Prostate gland (tissue), 2 donors: ENCODE measurements at regions not wholly inside any gene's neighbourhood (a gene's known extent, or its start where the extent isn't known, plus 50 kb on each side); places are given as distances from the start of the nearest gene placed in this dataset.

Experiments used
- DNase-seq: peaks from one replicate; pipeline ENCODE4 v3.0.0-alpha.2; 2019; ENCODE audit warnings: low spot score
- H3K27ac ChIP-seq, 2 donors: fragments of 200-600 bp; sonication (generic); 2 replicates each; pipeline ENCODE4 v1.5.1; 2017 to 2019
- H3K27me3 ChIP-seq: fragments of 200-600 bp; sonication (generic); replicated peaks from 2 replicates; pipeline ENCODE4 v1.5.1; 2019; ENCODE audit not compliant: insufficient read depth
- H3K36me3 ChIP-seq, 2 donors: fragments of 200-600 bp; sonication (generic); 1 replicate in 1 of 2; 2 replicates in 1 of 2; pipeline versions ENCODE4 v1.5.1 to v1.8.1; 2017 to 2019
- H3K4me1 ChIP-seq: fragments of 200-600 bp; sonication (generic); replicated peaks from 2 replicates; pipeline ENCODE4 v1.5.1; 2019
- H3K4me3 ChIP-seq, 2 donors: fragments of 200-600 bp; sonication (generic); 2 replicates each; pipeline ENCODE4 v1.5.1; 2017 to 2019
- H3K9me3 ChIP-seq: fragments of 200-600 bp; sonication (generic); 2 replicates; pipeline ENCODE4 v1.5.1; 2017
- CTCF ChIP-seq, 4 experiments: fragments of 200-600 bp in 2 of 4; fragments of 450-650 bp in 2 of 4; sonication (generic) in 2 of 4; IDR thresholded peaks; 1 replicate in 3 of 4; 2 replicates in 1 of 4; pipeline ENCODE4 v1.5.1; 2016 to 2019; ENCODE audit warnings: antibody characterized with exemption in 4 of 4, mild to moderate bottlenecking in 2 of 4, moderate library complexity in 2 of 4
- POLR2A ChIP-seq: fragments of 450-650 bp; IDR thresholded peaks from one replicate; pipeline ENCODE4 v1.6.1; 2016; ENCODE audit warnings: antibody characterized with exemption, mild to moderate bottlenecking
- POLR2AphosphoS5 ChIP-seq: sonication (generic); formaldehyde crosslinking; IDR thresholded peaks from one replicate; pipeline ENCODE4 v1.6.1; 2017; ENCODE audit warnings: antibody characterized with exemption
- WGBS: methylation state at CpG from one replicate; pipeline ENCODE4 v1.1.5; 2018; 5-methylcytosine and 5-hydroxymethylcytosine counted together
- intact Hi-C: fragments of 100-400 bp; cut with DNase I; formaldehyde crosslinking; loops from one replicate; pipeline ENCODE4 v1.14.2; 2022

- no peak overlapping the region for H3K27ac ChIP-seq
- 90% methylated on average over 3 of the region's 3 CpGs for WGBS
- no peak for DNase-seq
- H3K27me3 ChIP-seq, result no peaks in the 10 kb centered on the region
- TF ChIP-seq POLR2AphosphoS5, result no peak
- TF ChIP-seq POLR2A, result no peak
- TF ChIP-seq CTCF (IDR thresholded peaks at IDR 0.05), result no peak
- no peaks in the 10 kb centered on the region for H3K4me1 ChIP-seq
- no peaks in the 10 kb centered on the region for H3K36me3 ChIP-seq
- H3K4me3 ChIP-seq, result no peak overlapping the region
- intact Hi-C loops, result no loop called here
- H3K9me3 ChIP-seq, result no peaks in the 10 kb centered on the region
Measured at GRCh38 chr4:146023334-146023967, 84.8 kb upstream of the ZNF827 start.

- no peak for DNase-seq
- Histone ChIP-seq H3K4me1 (no peaks in the 10 kb centered on the region), H3K27ac (no peak overlapping the region), H3K27me3 (no peaks in the 10 kb centered on the region), H3K4me3 (no peak overlapping the region), H3K36me3 (no peaks in the 10 kb centered on the region), H3K9me3 (no peaks in the 10 kb centered on the region)
- intact Hi-C loops, result no loop called here
- no peak for TF ChIP-seq CTCF (IDR thresholded peaks at IDR 0.05)
- TF ChIP-seq POLR2A, result no peak
- TF ChIP-seq POLR2AphosphoS5, result no peak
Measured at GRCh38 chr4:146022541-146022940, 83.9 kb upstream of the ZNF827 start.

- Histone ChIP-seq H3K4me3 (no peak overlapping the region), H3K27me3 (no peaks in the 10 kb centered on the region), H3K27ac (no peak overlapping the region), H3K4me1 (no peaks in the 10 kb centered on the region), H3K9me3 (no peaks in the 10 kb centered on the region), H3K36me3 (no peaks in the 10 kb centered on the region)
- WGBS, result 31% methylated on average over 1 of the region's 1 CpG
- TF ChIP-seq POLR2A, result no peak
- no peak for TF ChIP-seq CTCF (IDR thresholded peaks at IDR 0.05)
- no peak for TF ChIP-seq POLR2AphosphoS5
- intact Hi-C loops, result no loop called here
- DNase-seq, result no peak
Measured at GRCh38 chr4:146018247-146018646, 79.6 kb upstream of the ZNF827 start.

GRCh38 chr4:146004730-146005129 lies 66.1 kb upstream of the ZNF827 start:
- intact Hi-C loops, result no loop called here
- TF ChIP-seq POLR2AphosphoS5 (no peak), POLR2A (no peak), CTCF (IDR thresholded peaks at IDR 0.05) (no peak)
- H3K27me3 ChIP-seq, result no peaks in the 10 kb centered on the region
- 53% methylated on average over 1 of the region's 1 CpG for WGBS
- DNase-seq, result no peak
- H3K36me3 ChIP-seq, result no peaks in the 10 kb centered on the region
- H3K4me3 ChIP-seq, result no peak overlapping the region
- no peaks in the 10 kb centered on the region for H3K9me3 ChIP-seq
- H3K4me1 ChIP-seq, result no peaks in the 10 kb centered on the region
- H3K27ac ChIP-seq, result no peak overlapping the region

GRCh38 chr4:145988628-145989027 lies 50.0 kb upstream of the ZNF827 start:
- Histone ChIP-seq H3K36me3 (no peaks in the 10 kb centered on the region), H3K27me3 (no peaks in the 10 kb centered on the region), H3K4me1 (no peaks in the 10 kb centered on the region), H3K4me3 (no peak overlapping the region), H3K9me3 (no peaks in the 10 kb centered on the region), H3K27ac (no peak overlapping the region)
- TF ChIP-seq POLR2A, result no peak
- no peak for TF ChIP-seq CTCF (IDR thresholded peaks at IDR 0.05)
- TF ChIP-seq POLR2AphosphoS5, result no peak
- WGBS, result 22% methylated on average over 2 of the region's 2 CpGs
- intact Hi-C loops, result no loop called here
- no peak for DNase-seq
